ENCODE measurements at regions not wholly inside any gene's neighbourhood (a gene's known extent, or its start where the extent isn't known, plus 50 kb on each side); places are given as distances from the start of the nearest gene placed in this dataset.

DNA sequence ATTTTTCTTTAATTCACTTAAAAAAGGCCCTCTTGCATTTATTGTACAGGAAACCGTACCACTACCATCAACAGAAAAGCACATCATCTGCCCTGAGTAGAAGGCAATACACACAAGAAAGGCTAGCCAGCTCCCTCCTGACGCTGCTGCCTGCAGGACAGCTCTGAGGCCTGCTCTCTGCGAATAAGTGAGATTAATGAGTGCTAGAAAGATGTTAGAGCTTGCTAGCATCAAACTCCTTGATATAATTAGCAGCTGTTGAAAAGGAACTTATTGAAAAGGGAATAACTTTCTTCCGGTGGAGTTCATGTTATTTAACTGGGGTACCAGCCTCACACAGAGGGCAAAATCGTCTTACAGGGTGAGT lies 56.1 kb downstream of the INHBB start (continued):
- TF ChIP-seq, protein P1, sequence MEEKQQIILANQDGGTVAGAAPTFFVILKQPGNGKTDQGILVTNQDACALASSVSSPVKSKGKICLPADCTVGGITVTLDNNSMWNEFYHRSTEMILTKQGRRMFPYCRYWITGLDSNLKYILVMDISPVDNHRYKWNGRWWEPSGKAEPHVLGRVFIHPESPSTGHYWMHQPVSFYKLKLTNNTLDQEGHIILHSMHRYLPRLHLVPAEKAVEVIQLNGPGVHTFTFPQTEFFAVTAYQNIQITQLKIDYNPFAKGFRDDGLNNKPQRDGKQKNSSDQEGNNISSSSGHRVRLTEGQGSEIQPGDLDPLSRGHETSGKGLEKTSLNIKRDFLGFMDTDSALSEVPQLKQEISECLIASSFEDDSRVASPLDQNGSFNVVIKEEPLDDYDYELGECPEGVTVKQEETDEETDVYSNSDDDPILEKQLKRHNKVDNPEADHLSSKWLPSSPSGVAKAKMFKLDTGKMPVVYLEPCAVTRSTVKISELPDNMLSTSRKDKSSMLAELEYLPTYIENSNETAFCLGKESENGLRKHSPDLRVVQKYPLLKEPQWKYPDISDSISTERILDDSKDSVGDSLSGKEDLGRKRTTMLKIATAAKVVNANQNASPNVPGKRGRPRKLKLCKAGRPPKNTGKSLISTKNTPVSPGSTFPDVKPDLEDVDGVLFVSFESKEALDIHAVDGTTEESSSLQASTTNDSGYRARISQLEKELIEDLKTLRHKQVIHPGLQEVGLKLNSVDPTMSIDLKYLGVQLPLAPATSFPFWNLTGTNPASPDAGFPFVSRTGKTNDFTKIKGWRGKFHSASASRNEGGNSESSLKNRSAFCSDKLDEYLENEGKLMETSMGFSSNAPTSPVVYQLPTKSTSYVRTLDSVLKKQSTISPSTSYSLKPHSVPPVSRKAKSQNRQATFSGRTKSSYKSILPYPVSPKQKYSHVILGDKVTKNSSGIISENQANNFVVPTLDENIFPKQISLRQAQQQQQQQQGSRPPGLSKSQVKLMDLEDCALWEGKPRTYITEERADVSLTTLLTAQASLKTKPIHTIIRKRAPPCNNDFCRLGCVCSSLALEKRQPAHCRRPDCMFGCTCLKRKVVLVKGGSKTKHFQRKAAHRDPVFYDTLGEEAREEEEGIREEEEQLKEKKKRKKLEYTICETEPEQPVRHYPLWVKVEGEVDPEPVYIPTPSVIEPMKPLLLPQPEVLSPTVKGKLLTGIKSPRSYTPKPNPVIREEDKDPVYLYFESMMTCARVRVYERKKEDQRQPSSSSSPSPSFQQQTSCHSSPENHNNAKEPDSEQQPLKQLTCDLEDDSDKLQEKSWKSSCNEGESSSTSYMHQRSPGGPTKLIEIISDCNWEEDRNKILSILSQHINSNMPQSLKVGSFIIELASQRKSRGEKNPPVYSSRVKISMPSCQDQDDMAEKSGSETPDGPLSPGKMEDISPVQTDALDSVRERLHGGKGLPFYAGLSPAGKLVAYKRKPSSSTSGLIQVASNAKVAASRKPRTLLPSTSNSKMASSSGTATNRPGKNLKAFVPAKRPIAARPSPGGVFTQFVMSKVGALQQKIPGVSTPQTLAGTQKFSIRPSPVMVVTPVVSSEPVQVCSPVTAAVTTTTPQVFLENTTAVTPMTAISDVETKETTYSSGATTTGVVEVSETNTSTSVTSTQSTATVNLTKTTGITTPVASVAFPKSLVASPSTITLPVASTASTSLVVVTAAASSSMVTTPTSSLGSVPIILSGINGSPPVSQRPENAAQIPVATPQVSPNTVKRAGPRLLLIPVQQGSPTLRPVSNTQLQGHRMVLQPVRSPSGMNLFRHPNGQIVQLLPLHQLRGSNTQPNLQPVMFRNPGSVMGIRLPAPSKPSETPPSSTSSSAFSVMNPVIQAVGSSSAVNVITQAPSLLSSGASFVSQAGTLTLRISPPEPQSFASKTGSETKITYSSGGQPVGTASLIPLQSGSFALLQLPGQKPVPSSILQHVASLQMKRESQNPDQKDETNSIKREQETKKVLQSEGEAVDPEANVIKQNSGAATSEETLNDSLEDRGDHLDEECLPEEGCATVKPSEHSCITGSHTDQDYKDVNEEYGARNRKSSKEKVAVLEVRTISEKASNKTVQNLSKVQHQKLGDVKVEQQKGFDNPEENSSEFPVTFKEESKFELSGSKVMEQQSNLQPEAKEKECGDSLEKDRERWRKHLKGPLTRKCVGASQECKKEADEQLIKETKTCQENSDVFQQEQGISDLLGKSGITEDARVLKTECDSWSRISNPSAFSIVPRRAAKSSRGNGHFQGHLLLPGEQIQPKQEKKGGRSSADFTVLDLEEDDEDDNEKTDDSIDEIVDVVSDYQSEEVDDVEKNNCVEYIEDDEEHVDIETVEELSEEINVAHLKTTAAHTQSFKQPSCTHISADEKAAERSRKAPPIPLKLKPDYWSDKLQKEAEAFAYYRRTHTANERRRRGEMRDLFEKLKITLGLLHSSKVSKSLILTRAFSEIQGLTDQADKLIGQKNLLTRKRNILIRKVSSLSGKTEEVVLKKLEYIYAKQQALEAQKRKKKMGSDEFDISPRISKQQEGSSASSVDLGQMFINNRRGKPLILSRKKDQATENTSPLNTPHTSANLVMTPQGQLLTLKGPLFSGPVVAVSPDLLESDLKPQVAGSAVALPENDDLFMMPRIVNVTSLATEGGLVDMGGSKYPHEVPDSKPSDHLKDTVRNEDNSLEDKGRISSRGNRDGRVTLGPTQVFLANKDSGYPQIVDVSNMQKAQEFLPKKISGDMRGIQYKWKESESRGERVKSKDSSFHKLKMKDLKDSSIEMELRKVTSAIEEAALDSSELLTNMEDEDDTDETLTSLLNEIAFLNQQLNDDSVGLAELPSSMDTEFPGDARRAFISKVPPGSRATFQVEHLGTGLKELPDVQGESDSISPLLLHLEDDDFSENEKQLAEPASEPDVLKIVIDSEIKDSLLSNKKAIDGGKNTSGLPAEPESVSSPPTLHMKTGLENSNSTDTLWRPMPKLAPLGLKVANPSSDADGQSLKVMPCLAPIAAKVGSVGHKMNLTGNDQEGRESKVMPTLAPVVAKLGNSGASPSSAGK (IDR thresholded peaks at IDR 0.05), result no peak
